DND-41 (cell line): ENCODE measurements at regions not wholly inside any gene's neighbourhood (a gene's known extent, or its start where the extent isn't known, plus 50 kb on each side); places are given as distances from the start of the nearest gene placed in this dataset.

Experiments
- EZH2 ChIP-seq: IDR thresholded peaks from 3 replicates; pipeline ENCODE4 v1.6.1; 2012; ENCODE audit warnings: borderline replicate concordance, low read depth, mild to moderate bottlenecking, moderate library complexity, low read length, inconsistent platforms; ENCODE audit not compliant: severe bottlenecking
- TF ChIP-seq, protein P1 (sequence below): IDR thresholded peaks from 2 replicates; pipeline ENCODE4 v1.5.1; 2012; ENCODE audit warnings: borderline replicate concordance, low read length, moderate library complexity, mild to moderate bottlenecking; ENCODE audit not compliant: poor library complexity, severe bottlenecking; ENCODE audit errors: extremely low read depth

DNA sequence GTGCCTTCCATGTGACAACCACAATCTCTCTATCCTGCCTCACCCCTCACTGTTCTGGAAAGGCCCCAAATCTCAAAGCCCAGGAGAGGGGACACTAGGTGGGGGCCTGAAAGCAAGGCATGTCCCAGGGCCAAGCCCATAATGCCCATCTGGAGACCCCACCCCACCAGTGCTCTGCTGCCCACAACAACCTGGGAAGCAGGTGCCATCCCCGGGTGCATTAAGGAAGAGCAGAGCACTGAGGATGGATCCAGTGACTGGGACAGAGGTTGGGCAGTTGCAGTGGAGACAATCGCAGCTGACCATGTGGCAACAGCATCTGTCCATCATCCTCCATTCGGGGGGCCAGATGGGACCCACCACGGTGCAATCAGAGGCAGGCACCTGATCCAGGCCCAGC, 106.2 kb upstream of the PRR20G start:
- TF ChIP-seq, protein P1, sequence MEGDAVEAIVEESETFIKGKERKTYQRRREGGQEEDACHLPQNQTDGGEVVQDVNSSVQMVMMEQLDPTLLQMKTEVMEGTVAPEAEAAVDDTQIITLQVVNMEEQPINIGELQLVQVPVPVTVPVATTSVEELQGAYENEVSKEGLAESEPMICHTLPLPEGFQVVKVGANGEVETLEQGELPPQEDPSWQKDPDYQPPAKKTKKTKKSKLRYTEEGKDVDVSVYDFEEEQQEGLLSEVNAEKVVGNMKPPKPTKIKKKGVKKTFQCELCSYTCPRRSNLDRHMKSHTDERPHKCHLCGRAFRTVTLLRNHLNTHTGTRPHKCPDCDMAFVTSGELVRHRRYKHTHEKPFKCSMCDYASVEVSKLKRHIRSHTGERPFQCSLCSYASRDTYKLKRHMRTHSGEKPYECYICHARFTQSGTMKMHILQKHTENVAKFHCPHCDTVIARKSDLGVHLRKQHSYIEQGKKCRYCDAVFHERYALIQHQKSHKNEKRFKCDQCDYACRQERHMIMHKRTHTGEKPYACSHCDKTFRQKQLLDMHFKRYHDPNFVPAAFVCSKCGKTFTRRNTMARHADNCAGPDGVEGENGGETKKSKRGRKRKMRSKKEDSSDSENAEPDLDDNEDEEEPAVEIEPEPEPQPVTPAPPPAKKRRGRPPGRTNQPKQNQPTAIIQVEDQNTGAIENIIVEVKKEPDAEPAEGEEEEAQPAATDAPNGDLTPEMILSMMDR = no peak
- no peak for TF ChIP-seq EZH2
